GF-D8 (cell line): ENCODE measurements at regions not wholly inside any gene's neighbourhood (a gene's known extent, or its start where the extent isn't known, plus 50 kb on each side); places are given as distances from the start of the nearest gene placed in this dataset.

Source experiments
- DNase-seq: peaks from one replicate; lab custom pipeline; 2025; lab: John Stamatoyannopoulos, UW

DNA sequence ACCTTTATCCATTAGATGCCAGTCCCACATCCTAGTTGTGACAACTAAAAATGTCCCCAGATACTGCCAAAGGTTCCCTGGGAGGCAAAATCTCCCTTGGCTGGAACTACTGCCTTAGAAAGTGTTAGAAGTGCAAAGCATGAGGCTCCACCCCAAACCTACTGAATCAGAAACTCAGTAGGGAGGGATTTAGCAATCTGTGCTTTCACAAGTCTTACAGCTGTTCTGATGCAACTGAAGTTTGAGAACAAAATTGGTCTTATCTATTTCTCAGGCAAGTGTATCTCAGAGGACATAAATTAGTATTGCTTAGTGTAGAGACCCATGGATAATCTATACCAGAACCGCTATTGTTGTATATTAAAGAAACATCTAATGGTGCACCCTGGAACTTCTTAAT lies 70.2 kb downstream of the CLDN1 start:
- DNase-seq, result peak; percentile 27

DNA sequence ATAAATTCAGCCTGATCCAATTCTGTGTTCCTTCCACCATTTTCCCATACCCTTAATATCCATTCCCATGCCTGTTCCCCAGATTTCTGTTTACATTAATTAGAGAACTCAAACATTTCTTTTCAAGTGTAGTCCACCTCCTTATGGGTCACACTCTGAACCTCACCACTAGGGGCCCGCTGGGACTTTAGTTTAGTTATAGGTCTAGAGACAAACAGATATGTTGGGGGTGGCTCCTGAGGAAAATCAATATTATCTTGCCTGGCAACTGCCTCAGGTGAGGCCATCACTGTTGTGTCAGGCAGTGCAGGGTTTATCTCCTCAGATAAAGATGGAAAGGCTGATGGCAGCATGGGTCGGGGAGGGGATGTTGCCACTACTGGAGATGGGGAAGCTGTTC lies 72.8 kb downstream of the CLDN1 start:
- no peak for DNase-seq

DNA sequence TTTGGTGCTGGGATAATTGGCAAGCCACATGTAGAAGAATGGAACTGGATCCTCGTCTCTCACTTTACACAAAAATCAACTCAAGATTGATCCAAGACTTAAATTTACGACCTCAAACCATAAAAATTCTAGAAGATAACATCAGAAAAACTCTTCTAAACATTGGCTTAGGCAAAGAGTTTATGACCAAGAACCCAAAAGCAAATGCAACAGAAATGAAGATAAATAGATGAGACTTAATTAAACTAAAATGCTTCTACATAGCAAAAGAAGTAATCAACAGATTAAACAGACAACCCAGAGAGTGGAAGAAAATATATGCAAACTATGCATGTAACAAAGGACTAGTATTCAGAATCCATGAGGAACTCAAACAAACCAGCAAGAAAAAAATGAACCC lies 80.1 kb downstream of the CLDN1 start:
- no peak for DNase-seq

DNA sequence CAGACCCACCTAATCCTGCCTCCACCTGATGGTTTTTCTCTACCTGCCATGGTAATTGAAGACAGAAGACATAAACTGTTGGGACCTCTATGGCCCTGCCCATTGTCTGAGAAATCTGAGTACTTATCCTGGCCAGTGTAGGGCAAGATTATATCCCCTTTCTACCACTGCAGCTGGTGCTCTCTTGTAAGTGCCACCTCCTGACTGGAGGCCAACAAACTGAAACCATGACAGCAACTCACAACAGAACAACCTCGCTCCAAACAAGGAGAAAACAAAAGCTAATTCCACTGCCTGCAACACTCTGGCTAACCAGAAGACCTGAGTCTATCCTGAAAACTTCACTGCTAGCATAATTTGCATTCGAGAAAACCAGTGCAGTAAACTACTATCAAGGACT lies 82.9 kb downstream of the CLDN1 start:
- no peak for DNase-seq

DNA sequence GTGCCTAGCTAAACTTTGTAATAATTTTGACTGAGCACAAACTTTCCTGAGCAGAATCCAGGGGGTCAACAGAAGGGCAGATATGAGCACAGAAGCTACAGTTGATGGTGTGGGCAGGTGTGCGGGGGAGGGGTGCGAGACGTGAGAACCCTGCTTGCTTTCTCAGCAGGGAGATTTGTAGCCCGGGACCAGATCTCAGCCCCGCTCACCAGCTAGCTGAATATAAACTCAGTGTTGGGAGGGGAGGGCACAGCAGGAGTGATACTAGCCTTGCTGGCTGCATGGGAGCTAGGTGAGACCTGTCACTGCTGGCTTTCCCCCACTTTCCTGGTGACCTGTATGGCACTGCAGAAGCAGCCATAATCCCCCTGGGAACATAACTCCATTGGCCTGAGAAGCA lies 83.4 kb downstream of the CLDN1 start:
- no peak for DNase-seq

DNA sequence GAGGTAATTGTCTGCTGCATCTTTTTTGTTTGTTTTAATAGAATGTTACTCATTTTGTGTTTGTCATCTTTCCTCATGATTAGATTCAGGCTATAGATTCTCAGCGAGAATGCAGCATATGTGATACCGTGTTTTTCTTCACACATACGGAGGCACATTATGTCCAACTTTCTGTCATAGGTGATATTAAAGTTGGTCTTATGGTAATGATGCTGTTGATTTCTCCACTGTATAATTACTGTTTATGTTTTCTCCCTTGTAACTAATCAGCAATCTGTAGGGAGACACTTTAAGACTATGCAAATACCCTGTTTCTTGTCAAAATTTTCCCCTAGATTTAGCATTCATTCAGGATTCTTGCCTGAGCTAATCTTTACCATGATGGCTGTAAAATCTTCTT lies 87.6 kb downstream of the CLDN1 start:
- no peak for DNase-seq

DNA sequence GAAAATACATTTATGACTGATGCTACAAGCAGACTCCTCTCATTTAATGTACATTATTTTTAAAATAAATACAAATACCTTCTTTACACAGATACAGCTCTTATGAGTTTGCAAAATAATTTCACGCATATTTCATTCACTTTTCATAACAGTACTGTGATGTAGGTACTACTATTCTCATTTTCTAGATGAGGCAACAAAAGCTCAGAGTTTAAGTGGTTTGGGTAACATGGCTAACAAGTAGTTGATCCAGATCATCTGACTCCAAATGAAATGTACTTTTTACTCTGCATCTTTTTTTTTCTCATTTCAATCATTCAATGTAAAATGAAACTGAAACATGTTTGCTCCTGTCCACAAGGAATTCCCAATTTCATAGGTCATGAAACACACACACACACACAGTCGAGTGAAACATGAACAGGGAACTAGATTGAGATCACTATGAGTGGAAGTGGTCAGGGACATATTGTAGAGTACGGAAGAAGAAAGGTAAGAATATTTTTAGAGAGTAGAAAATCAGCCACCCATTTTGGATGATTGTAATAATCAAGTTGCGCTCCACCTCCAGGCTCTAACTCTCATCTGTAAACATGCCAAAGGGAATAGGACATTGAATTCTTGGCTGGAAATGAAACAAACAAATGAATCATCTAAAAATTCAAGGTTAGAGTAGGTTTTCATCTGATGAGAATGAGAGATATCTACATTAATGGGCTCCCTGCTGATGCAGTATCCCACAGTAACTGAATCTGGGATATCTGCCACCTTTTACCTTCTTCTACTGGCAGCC lies 92.4 kb downstream of the CLDN1 start:
- no peak for DNase-seq

DNA sequence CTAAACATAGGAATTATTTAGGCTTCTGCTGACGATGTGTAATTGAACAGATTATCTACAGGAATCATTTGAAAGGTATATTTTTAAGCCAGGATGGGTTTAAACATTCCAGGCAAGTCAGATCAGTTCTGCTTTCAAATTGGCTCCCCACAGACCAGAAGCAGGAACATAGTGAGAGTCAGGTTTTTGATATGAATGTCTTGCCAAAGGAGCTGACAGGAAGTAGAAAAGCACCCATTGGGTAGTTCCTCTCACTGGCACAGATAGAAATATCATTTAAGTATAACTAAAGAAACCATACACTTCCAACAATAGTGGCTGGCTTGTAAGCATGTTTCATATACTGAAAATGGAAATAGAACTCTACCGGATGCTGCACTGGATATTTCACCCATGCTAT lies 95.2 kb downstream of the CLDN1 start:
- DNase-seq, result no peak

DNA sequence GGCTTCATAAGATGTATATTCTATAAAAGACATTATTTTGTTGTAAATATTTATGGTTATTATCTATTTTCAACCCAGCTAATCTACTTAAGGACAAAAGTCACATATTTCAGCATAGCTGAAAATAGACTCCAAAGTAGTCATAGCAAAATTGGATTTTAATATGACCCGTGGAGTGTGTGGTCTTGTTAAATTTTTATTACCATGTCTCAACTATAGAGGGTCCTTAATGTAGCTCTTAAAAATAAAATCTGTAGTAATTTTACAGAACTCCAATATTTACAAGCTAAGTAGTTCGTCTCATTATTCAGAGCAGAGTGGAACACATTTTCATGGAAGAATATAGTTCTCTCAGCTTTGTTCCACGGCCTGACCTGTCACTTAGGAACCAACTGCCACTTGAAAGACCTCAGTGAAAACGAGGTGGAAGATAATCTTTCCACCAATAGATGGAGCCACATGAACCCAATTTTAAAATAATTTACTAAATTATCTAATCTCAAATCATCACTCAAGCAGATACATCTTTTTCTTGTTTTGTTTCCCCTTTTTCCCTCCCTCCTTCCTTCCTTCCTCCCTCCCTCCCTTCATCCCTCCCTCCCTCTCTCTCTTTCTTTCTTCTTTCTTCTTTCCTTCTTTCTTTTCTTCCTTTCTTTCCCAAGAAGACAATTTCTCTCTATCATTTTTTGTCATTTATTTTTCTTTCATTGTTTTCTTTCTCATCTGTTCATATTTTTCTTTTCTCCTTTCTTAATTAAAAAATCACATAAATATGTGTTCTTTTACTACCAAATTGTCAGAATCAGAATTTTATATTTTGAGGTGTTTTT lies 97.2 kb downstream of the CLDN1 start:
- peak; percentile 4 for DNase-seq

DNA sequence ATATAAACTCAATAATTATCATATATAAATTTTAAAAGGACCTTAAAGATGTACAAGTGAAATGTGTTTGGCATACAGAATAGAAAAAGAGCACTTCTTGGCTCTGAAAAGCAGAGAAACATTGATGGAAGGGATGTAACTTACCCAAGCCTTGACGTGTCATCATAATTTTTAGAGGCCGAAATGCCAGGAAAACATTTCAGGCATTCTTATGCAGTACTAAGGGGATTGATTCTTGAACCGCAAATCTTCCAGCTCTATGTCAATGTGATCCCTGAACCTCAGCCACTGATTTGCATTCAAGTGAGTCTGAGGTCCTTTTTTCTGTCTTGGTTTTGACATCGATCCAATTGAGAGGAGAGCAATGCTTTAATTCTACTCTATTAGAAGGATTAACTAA lies 97.8 kb downstream of the CLDN1 start:
- DNase-seq, result no peak

DNA sequence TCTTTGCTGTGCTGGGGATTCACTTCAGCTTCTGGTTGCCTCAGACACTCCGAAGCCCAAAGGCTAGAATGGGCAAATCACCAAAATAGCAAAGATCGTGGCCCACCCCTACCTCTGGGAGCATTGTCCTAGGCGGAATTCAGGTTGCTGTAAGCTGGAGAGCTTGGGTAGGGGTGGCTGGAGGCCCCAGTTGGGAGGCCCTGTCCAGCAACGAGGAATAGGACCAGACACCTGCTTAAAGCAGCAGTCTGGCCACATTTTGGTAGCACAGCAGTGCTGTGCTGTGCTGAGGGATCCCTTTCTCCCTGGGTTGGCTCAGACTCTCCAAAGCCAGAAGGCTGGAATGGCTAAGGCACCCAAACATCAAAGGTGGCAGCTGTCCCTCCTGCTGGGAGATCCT lies 99.3 kb downstream of the CLDN1 start:
- no peak for DNase-seq

DNA sequence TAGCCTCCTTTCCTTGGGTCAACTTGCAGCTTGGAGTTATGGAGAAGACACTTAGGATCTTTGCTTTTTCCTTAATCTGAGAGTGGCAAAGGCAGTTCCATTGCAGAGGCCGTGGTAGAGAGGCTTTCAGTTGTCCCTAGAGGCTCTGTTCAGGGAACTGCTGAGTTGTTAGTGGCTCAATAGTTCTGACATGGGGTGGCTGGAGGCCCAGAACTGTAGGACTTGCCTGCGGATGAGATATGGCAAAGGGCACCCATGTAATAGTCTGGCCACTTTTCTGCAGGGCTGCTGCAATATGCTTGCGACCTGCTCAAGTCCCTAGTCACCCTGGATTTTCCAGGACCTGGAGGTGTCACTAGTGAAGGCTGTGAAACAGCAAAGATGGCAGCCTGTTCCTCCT lies 99.9 kb downstream of the CLDN1 start:
- DNase-seq, result no peak

DNA sequence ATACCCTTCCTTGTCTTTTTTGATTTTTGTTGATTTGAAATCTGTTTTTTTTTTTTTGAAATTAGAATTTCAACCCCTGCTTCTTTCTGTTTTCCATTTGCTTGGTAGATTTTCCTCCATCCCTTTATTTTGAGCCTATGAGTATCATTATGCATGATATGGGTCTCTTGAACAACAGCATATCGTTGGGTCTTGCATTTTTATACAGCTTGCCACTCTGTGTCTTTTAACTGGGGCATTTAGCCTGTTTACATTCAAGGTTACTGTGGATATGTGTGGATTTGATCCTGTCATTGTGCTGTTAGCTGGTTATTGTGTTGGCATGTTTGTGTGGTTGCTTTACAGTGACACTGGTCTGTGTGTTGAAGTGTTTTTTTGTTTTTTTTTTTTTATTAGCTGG lies 99.7 kb upstream of the P3H2 start:
- no peak for DNase-seq

DNA sequence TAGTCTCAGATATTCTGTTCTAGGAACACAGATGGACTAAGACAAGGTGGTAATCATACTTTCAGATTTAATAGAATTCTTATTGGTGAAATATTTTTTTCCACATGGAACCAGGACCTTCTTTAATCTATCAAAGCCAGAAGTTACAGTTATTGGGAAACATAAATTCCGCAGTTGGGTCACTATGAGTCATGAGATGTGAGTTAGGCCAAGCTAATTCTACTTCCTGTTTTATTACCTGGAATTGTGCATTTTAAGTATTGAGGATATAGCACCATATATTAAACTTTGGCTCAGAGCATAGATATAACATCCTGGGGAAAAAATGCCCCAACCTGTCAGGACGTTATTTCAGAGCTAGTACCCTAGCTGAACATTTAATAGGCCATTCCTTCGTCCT lies 96.4 kb upstream of the P3H2 start:
- DNase-seq, result no peak

DNA sequence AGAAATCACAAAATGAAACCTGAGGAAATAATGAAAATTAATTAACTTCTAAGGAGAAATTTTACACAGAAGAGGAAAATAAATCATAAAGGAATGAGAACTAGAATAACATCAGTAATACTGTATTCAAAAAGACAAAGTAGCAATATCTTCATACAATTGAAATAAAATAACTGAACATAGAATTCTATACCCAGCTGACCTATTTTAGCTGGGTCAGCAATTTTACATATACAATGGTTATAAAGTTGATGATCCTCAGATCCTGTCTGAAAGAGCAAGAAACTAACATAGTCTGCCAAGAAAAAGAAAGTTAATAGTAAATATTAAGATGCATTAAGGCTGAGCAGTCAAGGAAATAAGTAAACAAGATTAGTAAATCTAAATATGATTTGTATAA lies 93.0 kb upstream of the P3H2 start:
- DNase-seq, result no peak

DNA sequence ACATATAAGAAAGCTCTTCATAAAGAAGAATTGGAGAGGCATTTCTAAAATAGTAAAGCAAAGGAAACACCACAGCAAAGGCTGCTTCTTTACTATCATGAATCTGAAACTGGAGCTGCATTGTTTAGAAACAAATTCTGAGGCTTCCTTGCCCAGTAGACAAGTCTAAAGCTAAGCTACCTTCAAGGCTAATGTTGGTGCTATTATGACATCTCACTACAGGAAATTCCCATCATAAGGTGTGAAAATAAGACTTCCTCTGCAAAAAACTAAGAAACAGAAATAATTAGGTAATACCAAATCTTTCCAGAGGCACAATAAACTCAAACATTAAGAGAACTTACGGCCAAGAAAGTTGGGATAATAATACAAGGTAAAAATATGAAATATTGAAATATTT lies 89.9 kb upstream of the P3H2 start:
- DNase-seq, result no peak

DNA sequence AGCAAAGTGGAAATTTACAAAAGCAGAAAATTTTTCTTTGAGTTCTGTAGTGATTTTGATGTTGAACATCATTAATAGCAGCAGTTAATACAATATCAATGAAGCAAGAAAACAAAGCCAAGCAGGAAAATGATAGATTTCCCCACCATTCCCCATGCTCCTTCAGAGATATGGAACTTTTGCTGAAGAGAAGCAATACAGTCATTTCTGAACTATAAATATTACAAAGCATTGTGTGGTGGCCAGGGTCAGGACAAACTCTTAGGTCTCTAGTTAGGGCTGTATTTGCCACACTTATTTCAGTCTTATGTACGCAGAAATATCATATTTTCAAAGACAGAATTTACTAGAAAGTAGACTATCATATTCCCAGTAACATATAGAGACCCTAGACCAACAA lies 88.8 kb upstream of the P3H2 start:
- DNase-seq, result no peak

DNA sequence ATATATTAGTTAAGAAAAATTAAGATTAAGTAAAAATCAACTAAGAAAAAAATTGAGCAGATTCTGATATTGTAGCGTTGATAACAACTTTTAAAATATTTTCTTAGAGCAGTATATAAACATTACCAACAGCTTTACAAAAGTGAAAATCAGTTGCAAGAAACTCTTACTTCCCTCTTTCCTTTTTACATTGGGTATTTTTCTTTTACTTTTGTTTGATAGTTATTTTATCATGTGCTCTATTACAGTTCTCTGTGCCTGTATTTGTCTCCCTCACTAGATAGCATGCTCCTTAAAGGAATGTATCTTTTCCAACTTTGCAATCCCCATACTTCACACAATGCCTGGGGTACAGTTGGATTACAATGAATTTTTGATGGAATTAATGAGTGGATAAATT lies 87.5 kb upstream of the P3H2 start:
- no peak for DNase-seq

DNA sequence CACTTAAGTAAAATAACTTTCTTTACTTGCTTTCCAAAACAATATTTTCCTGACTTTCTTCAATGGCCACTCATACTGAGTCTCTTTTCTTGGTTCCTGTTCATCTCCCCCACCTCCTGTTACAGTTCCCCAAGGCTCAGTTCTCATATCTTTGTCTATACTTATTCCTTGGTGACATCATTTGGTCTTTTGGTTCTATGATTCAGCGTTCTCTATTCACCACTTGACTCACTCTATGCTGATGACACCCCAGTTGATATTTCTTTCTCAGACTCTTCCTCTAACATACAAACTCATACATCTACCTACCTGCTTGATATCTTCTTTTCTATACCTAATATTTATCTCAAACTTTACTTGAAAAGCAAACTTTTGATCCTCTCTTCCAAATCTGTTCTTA lies 85.0 kb upstream of the P3H2 start:
- DNase-seq, result no peak

DNA sequence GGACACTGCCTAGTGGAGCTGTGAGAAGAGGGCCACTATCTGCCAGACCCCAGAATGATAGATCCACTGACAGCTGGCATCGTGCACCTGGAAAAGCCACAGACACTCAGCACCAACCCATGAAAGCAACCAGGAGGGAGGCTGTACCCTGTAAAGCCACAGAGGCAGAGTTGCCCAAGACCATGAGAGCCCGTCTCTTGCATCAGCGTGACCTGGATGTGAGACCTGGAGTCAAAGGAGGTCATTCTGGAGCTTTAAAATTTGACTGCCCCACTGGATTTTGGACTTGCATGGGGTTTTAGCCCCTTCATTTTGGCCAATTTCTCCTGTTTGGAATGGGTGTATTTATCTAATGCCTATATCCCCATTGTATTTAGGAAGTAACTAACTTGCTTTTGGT lies 83.5 kb upstream of the P3H2 start:
- no peak for DNase-seq

DNA sequence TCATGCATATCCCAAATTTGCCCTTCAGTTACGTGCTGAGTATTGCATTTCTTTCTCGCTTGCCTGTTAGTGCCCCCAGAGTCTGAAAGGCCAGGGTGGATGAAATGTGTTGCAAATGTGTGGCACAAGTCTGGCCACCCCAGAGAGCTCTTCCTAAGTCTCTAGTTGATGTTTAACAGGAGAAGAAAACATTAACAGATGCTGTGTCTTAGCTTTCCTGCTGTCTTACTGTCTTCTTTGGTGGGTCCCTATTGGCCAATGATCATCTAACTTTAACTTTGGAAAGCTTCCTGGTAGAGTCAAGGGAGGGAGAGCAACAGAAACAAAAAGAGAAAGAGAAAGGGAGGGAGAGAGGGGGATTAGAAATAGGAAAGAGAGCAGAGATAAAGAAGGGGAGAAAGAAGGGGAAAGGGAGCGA lies 76.7 kb upstream of the P3H2 start:
- DNase-seq, result no peak

DNA sequence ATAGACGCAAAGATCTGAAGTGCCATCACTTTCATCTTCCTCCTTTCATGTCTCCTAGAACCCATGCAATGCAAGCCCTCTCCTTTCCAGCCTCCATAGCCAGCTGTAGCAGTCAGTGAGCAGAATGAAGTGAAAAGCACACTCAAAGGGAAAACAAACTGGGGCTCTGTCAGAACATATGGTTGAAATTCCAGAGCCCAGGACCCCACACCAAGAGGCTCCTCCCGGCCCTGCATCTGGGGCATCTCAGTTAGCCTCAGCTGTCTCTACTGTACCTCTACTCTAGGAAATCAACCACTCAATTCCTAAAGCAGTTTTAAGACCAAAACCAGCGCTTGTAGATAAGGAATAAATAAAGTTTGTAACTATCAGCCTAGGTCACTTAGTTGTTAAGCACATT lies 73.8 kb upstream of the P3H2 start:
- no peak for DNase-seq

DNA sequence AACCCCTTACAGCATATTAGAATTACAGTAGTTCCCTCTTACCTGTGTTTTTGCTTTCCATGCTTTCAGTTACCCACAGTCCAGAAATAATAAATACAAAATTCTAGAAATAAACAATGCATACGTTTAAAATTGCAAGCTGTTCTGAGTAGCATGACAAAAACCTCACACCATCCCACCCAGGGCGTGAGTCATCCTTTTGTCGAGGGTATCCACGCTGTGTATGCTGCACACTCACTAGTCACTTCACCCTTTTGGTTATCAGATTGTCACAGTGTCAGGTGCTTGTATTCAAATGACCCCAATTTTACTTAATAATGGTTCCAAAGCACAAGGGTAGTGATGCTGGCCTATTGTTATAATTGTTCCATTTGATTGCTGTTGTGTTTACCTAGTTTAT lies 72.5 kb upstream of the P3H2 start:
- no peak for DNase-seq

DNA sequence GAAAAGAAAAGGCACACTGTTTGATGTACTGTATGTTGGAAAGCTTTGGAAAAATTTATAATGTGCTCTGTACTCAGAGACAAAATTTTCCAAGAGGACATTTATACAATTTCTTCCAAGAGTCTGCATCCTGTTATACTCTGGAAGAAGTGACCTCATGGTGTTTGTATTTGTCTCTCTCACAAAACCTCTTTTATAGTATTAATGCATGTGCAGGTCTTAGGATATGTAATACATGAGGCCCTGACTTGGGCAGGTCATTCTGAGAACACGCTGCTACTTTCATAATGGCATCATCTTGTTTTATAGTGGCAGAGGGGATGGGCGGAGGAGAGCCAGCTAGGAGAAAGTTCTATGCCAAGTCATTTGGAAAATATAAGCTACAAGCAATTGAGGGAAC lies 72.0 kb upstream of the P3H2 start:
- DNase-seq, result no peak
